Adrenal gland (tissue), 5 donors: ENCODE measurements at regions not wholly inside any gene's neighbourhood (a gene's known extent, or its start where the extent isn't known, plus 50 kb on each side); places are given as distances from the start of the nearest gene placed in this dataset.

Experiments used
- CTCF ChIP-seq, 6 experiments: fragments of 450-650 bp in 4 of 6; fragments of 200-600 bp in 2 of 6; sonication (generic) in 1 of 6; IDR thresholded peaks; 1 replicate in 5 of 6; 2 replicates in 1 of 6; pipeline versions ENCODE4 v1.5.1 to v1.8.0; 2016 to 2021; ENCODE audit warnings: antibody characterized with exemption in 6 of 6, mild to moderate bottlenecking in 2 of 6, moderate library complexity in 1 of 6
- POLR2A ChIP-seq, 2 donors: fragments of 450-650 bp; IDR thresholded peaks; one replicate each; pipeline ENCODE4 v1.6.1; 2017; ENCODE audit warnings: antibody characterized with exemption in 2 of 2, mild to moderate bottlenecking in 2 of 2, moderate library complexity in 1 of 2
- donor health status: DM: no; HTN: no; CAD: no.

GRCh38 chr2:235235977-235236767 is 257.7 kb upstream of the AGAP1 start:
- no peak for TF ChIP-seq CTCF (IDR thresholded peaks at IDR 0.05)
- no peak for TF ChIP-seq POLR2A (IDR thresholded peaks at IDR 0.05)
